GM13976 (cell line): ENCODE measurements at regions not wholly inside any gene's neighbourhood (a gene's known extent, or its start where the extent isn't known, plus 50 kb on each side); places are given as distances from the start of the nearest gene placed in this dataset.

ENCODE experiments used
- DNase-seq: peaks from one replicate; pipeline ENCODE4 v3.0.0; 2012; ENCODE audit warnings: low spot score
- in situ Hi-C: fragments of 300-500 bp; cut with MboI; formaldehyde crosslinking; loops from one replicate; pipeline ENCODE4 v1.12.0; 2022; ENCODE audit warnings: low sequenced_read_pairs, mixed read lengths, inconsistent platforms; ENCODE audit not compliant: unreplicated experiment
- TF ChIP-seq, protein P1 (sequence below): IDR thresholded peaks from 2 replicates; pipeline ENCODE4 v1.5.1; 2012; ENCODE audit warnings: borderline replicate concordance, mild to moderate bottlenecking; ENCODE audit not compliant: insufficient read depth; ENCODE audit errors: extremely low read depth, missing control alignments, control extremely low read depth

DNA sequence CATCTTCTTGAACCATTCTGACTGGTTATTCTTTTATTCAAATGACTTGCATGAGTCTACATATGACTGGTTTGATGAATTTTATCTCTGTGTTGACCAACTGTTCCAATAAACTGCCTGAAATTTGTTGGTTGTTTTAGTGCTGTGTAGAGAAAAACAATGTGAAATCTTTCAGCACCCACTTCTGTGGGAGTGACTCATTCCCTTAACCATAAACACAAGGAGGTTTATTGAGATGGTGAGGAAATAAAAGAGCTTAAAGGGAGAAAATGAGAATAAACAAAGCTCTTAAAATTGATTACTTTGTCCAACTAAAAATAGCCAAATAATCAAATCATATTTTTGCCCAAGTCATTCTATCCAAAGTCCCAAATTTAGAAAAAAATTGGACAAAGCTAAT, 341.1 kb downstream of the TGFB2 start:
- in situ Hi-C loops: no loop called here
- TF ChIP-seq, protein P1, sequence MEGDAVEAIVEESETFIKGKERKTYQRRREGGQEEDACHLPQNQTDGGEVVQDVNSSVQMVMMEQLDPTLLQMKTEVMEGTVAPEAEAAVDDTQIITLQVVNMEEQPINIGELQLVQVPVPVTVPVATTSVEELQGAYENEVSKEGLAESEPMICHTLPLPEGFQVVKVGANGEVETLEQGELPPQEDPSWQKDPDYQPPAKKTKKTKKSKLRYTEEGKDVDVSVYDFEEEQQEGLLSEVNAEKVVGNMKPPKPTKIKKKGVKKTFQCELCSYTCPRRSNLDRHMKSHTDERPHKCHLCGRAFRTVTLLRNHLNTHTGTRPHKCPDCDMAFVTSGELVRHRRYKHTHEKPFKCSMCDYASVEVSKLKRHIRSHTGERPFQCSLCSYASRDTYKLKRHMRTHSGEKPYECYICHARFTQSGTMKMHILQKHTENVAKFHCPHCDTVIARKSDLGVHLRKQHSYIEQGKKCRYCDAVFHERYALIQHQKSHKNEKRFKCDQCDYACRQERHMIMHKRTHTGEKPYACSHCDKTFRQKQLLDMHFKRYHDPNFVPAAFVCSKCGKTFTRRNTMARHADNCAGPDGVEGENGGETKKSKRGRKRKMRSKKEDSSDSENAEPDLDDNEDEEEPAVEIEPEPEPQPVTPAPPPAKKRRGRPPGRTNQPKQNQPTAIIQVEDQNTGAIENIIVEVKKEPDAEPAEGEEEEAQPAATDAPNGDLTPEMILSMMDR: no peak
- no peak for DNase-seq

DNA sequence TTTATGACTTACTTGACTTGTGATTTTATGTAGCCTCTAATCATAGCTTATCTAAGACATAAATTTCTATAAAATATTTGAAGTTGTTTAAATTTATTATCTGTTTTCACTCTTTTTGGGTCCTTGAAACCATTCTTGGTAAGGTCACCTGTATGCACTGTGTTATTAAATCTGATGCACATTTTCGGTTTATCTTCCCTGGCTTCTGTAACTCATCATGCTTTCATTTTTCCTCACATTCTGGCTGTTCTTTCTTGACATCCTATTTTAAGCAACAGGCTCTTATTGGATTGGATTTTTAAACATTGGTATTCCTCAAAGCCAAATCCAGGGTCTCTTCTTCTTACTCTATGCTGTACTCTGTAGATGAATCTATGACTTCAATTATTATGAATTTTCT, 341.6 kb downstream of the TGFB2 start:
- TF ChIP-seq, protein P1: no peak
- DNase-seq: no peak
- in situ Hi-C loops: no loop called here

DNA sequence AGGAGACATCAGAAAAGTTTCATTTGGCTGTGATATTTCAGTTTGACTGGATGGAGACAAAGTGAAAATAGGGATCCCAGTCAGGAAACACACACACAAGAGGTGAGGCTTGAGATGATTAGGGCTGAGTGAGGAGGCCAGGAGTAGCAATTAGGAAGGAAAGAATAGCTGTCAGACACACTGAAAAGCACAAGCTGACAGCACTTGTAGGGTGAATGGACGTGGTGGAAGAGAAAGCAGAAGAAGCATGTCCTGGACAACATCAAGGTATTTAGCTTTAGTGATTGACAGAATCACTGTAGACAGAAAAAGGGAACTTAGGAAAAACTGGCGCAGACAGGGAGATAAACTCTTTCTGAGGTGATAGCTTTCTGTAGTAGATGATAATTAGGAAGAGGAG, 347.7 kb downstream of the TGFB2 start:
- TF ChIP-seq, protein P1: no peak
- in situ Hi-C loops: no loop called here
- no peak for DNase-seq

DNA sequence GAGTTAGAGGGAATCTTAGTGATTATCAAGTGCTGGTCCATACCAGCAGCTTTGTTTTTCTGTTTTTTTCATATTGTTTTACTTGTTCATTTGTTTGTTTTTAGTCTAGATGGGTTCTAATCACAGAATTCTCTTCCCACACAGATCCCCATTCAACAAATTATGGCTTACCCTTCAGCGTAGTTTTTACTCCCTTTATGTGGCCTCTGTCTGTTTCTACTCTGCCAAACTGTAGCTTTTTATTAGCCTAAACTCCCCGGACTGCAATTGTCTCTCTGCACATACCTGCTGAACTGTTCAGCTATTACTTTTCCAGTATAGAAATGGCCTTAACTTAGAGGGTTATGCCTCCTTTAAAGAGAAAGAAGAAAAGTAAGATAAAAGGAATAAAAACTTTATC, 348.5 kb downstream of the TGFB2 start:
- no peak for DNase-seq
- TF ChIP-seq, protein P1: no peak
- in situ Hi-C loops: no loop called here

DNA sequence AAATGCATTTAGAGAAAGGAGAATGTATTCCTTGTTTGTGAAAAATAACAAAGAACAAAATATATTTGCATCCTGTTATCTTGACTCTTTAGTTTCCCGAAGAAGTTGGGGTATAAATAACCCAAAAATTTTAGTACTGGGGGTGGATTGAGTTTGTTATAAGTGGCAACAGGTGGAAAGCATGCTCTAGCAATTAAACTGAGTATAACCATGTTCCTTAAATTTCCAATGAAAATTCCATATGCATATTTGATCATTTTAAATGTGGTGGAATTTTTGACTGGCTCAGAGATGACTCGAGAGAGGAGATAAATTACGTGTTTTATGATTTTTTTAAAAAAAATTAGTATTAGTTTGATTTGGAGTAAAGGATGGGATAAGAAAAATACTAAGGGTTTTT, 348.9 kb downstream of the TGFB2 start:
- TF ChIP-seq, protein P1: no peak
- no peak for DNase-seq
- in situ Hi-C loops: no loop called here

DNA sequence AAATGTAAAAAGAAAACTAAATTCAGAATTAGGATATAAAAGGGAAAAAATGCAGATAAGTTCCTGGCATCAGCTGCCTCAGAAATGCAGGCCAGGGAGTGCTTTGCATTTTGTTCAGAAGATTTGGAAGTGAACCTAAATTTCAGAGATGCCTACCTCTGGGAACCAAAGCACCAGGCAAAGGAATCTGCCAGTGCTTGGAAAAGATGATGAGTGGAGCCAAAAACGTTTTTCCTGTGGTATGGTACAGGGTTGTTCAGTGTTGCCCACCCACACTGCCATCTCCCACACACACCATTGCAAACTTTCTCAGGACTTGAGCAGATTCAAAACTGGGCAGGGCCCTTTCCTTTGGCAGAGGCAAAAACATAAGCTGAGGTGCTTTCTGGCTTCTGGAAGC, 349.5 kb downstream of the TGFB2 start:
- no peak for DNase-seq
- TF ChIP-seq, protein P1: no peak
- in situ Hi-C loops: no loop called here

DNA sequence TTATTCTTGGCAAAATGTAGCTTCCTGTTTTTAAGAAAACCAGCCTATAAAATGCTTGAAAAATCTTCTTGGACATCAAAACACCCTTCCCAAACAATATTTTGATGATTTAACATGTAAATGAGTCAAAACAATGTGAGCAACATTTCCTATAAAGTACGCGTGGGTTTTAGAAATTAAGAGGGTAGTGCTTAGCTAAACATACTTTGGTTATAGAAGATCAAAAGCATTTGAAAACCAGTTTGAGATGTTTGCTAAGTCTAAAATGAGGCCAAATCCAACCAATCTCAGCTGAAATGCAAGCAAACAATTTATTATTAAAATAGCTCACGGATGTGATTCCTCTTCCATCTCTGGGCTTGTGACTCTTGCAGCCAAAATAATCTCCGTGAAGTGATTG, 350.4 kb downstream of the TGFB2 start:
- no peak for DNase-seq
- in situ Hi-C loops: no loop called here
- TF ChIP-seq, protein P1: no peak
